NCI-H345 treated with DMSO at 0.1 percent for 48 hours (cell line): ENCODE measurements at regions not wholly inside any gene's neighbourhood (a gene's known extent, or its start where the extent isn't known, plus 50 kb on each side); places are given as distances from the start of the nearest gene placed in this dataset.
"Not testable (repeated sequence)": the region's sequence is repeated elsewhere in the genome, so short reads cannot be mapped to it uniquely, and the experiment has no call there.

ENCODE experiments used
- DNase-seq: peaks from one replicate; lab custom pipeline; 2025; ENCODE audit not compliant: unreplicated experiment; lab: John Stamatoyannopoulos, UW

GRCh38 chr1:4166713-4167112, 266.6 kb upstream of the C1orf174 start:
- no peak for DNase-seq

DNA sequence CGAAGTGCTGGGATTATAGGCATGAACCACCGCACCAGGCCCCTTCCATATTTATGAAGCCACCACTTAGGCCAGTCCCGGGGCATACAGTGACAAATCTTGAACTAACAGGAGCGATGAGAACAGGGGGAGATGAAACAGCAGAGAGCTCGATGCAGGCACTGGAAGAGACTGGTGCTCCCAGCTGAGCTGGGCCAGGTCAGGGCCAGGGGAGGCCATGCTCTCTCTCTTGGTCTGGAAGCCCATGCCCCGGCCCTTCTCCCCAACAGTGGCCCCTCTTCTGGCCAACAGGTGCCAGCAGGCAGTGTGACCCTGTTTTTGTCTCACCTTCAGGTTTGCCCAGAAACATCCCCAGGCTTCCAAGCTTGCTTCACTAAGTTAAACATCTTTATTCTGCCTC, 269.9 kb upstream of the C1orf174 start:
- no peak for DNase-seq

DNA sequence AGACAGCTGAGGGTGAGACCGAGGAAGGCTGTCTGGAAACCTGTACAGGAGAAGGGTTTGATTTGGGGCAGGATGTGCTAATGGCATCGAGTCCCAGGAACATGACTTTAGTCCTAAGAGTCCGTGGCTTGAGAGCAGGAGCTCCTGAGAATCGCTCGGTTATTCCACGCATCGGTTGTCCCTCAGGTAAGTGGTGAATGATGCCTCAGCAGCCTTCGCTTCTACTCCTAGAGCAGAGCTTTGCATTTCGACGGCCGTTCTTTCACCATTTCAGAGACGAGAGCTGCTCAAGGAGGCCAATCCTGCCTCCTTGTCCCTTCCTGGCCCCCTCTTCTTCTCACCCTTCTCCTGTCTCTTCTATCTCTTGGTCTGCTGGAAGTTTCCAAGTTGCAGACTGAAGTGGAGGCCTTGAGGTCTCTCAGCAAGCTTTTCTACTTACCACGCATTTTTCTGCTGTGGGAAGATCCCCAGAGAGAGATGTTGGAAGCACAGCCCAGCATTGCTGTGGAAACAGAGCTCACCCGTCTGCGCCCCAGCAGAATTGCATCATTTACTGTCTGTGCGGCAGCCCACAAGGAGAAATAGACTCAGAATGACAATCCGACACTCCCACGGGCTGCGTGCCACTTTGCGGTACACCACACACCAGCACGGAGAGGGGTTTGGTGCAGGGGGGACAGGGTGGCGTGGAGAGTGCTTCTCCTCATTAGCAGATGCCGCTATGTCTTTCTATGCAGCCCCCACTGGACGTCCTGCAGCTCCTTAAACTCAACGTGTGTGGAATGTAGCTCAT, 270.7 kb upstream of the C1orf174 start:
- DNase-seq = no peak

- DNase-seq = no peak
Observed at GRCh38 chr1:4171480-4172450, 271.7 kb upstream of the C1orf174 start.

GRCh38 chr1:4172644-4173599, 272.9 kb upstream of the C1orf174 start:
- no peak for DNase-seq

DNA sequence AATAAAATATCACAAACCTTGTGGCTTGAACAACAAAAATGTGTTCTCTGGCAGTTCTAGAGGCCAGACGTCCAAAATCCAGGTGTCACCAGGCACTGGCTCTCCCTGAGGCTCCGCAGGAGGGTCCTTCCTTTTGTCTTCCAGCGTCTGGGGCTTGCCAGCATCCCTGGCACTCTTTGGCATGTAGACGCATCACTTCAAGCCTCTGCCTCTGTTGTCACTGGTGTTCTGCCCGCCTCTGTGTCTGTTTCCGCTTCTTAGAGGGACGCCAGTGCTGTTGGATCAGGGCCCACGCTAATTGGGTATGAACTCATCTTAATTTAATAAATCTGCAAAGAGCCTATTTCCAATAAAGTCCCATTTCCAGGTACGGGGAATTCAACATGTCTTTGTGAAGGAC, 273.7 kb upstream of the C1orf174 start:
- DNase-seq = no peak

- no peak for DNase-seq
Observed at GRCh38 chr1:4174291-4175200, 274.5 kb upstream of the C1orf174 start.

DNA sequence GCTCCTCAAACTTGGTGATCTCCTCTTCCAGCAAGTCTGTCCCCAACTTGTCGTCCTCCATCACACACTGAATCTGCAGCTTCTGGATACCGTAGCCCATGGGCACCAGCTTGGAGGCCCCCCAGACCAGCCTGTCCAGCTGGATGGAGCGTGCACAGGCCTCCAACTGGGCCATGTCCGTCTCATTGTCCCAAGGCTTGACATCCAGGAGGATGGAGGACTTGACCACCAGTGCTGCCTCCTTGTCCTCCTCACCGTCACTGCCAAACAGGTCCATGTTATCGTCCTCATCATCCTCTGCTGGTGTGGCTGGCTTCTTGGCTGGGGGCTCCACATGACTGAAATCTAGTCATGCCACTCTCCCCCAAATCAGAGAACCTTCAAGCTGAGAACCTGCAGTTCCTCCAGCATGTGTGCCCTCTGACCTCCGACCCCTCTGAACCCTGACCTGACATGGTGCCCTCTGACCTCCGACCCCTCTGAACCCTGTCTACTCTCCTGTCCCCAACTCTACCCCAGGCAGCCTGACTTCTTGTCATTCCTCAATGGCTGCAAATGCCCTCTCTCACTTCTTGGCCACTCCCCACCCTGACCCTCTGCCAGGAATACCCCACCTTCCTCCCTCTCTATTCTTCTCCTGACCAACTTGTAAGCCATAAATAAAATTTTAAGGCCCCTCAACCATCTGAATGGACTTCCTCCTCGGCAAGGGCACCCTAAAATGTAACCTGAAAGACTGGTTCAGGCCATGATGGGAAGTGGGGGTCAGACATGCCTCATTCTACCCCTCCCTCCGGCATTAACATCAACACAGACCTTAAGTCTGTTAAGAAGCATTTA, 275.7 kb upstream of the C1orf174 start:
- DNase-seq = no peak

GRCh38 chr1:4176841-4177240, 276.8 kb upstream of the C1orf174 start:
- DNase-seq = no peak

DNA sequence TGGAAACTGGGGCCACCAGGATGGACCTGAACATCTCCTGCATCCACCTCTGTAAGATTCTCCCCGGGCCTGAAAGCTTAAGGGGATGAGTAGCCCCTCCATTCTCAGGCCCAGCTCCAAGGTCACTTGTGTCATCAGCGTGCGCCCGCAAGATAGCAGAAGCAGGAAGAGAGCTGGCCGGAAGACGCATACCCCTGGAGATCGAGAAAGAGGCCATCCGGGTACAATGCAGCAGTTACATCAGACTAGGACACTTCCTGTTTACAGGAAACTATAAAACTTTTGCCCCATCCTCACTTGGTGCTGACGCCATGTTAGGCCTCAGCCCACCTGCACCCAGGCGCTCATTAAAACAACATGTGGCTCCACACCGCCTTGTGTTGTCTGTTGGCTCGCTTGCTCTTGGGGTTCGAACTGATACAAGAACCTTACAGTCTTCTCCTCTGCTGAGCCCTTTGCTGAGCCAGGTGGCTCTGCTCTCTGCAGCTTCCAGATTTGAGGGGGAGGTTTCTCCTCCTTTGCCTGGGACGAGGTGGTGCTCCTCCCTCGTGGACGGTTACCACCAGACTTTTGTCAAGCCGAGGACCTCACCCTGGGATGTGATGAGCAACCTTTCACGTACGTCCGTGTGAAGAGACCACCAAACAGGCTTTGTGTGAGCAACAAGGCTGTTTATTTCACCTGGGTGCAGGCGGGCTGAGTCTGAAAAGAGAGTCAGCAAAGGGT, 277.5 kb upstream of the C1orf174 start:
- DNase-seq = no peak

GRCh38 chr1:4178501-4179113, 278.5 kb upstream of the C1orf174 start:
- no peak for DNase-seq

DNA sequence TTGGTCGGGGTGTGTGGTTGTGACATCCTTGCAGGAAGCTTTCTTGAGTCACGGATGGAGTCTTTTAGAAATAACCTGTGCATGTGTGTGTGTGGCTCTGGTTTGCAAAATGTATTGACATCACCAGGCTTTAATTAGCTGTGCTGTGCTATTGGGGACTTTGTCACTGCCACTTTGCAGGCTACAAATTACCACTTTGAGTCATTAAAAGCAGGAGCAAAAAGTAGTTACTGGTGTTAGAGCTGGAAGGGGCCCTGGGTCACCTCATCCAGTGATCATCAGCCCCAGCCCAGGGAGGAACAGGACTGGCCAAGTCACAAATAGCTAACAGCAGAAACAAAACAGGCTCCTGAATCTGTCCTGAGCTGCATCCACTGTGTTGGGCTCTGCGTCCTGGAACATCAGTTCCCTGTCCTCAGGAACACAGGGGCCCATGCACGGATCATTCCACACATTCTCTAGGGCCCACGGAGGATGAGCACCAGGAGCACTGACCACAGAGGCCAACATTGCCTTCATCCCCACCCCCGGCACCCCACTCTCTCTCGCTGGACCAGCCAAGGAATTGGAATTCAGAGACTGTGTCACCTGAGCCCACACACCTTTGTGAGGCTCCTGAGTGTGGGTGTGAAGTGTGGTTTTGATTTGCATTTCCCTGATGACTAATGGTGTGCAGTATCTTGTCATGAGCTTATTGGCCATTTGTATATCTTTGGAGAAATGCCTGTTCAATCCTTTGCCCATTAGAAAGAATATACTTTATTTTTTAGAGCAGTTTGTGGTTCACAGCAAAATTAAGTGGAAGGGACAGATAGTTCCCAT, 280.1 kb upstream of the C1orf174 start:
- DNase-seq = no peak

- not testable (repeated sequence) for DNase-seq
Observed at GRCh38 chr1:4186486-4186885, 286.4 kb upstream of the C1orf174 start.

DNA sequence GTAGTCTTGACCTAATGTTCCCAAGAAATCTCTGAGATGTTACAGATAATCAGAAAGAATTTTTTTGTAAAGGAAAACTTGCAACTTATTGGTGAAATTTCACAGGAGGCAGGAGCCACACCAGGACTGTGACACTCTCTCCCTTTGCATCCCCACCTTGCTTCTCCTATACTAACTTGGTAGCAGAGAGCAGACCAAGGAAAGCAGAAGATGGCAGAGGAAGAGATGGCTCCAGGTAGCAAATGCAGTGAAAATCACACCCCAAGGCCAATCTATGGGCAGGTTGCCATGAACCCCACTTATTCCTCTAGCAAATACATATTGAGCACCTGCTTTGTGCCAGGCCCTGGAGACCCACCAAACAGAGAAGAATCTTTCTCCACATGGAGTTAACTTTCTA, 303.4 kb upstream of the C1orf174 start:
- no peak for DNase-seq

DNA sequence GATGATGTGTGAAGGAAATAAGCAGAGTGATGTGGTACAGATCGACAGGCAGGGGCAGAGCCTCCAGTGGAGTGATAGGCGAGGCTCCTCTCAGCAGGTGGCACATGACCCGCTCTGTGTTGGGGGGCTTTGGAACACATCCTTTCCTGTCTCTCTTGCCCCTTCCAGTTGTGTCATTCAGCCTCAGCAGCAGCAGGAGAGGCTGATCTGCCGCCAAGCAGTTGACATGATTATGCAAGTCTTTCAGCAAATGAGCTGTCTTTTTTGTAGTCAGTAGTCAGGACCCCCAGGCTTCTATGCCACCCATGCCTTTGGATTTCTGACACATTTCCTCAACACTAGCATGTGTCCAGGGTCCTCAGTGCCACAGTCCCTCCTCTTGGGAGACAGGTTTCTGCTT, 307.1 kb upstream of the C1orf174 start:
- no peak for DNase-seq

DNA sequence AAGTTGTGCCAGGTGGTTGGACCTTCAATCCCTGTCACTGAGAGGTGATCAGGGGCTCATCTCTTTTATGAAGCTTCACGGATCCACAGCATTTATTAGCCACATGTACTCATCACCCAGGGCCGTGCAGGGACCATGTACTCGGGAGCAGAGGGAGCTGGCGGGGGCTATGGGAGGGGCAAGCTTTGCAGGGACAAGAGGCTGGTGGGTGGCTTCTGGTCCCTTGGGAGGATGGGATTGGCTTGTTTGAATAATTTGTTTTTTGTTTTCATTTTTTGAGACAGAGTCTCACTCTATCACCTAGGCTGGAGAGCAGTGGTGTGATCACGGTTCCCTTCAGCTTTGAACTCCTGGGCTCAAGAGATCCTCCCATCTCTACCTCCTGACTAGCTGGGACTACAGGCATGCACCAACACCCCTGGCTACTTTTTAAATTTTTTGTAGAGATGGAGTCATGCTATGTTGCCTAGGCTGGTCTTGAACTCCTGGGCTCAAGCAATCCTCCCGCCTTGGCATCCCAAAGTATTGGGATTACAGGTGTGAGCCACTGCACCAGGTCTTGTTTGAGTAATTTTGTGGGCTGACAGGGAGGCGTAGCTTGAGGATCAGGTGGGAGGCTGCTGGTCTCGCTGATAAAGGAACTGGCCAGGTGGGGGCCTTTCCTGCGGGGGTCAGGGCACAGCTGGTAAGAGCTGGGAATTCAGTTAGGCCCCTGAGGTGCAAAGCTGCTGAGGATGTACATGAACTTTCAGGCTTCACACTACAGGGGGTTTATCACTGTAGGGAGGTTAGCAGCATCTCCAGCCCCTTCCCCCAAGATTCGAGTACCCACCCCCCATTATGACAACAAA, 308.0 kb upstream of the C1orf174 start:
- no peak for DNase-seq
